Transverse colon (tissue), 3 donors: ENCODE measurements at regions not wholly inside any gene's neighbourhood (a gene's known extent, or its start where the extent isn't known, plus 50 kb on each side); places are given as distances from the start of the nearest gene placed in this dataset.

Experiments
- POLR2A ChIP-seq: fragments of 450-650 bp; IDR thresholded peaks from one replicate; pipeline ENCODE4 v1.6.1; 2016; ENCODE audit warnings: antibody characterized with exemption, mild to moderate bottlenecking, moderate library complexity
- TF ChIP-seq, protein P1 (sequence below), 5 experiments: fragments of 200-600 bp in 3 of 5; fragments of 450-650 bp in 2 of 5; sonication (generic) in 3 of 5; IDR thresholded peaks; 1 replicate in 2 of 5; 2 replicates in 3 of 5; pipeline ENCODE4 v1.5.1; 2016 to 2017; ENCODE audit warnings: antibody characterized with exemption in 5 of 5, inconsistent platforms in 3 of 5, mild to moderate bottlenecking in 2 of 5, moderate library complexity in 1 of 5

DNA sequence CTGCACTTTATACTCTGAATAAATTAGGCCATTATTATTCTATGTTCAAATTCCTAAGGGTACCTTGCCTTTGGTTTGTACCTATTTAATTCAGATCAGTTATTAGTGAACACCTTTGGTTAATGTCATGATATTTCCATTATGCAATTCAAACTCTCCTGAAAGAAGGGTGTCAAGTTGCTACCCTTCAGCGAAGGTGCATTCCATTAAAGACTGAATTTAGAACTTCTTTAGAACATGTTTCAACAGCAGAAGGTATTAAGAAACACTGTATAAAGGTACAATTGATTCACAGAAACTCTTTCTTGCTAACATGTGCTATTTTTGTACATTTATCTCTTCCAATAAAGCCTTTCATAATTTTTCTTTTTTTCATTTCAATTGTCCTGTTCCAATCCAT lies 1545.4 kb upstream of the PCDH10 start:
- TF ChIP-seq, protein P1, sequence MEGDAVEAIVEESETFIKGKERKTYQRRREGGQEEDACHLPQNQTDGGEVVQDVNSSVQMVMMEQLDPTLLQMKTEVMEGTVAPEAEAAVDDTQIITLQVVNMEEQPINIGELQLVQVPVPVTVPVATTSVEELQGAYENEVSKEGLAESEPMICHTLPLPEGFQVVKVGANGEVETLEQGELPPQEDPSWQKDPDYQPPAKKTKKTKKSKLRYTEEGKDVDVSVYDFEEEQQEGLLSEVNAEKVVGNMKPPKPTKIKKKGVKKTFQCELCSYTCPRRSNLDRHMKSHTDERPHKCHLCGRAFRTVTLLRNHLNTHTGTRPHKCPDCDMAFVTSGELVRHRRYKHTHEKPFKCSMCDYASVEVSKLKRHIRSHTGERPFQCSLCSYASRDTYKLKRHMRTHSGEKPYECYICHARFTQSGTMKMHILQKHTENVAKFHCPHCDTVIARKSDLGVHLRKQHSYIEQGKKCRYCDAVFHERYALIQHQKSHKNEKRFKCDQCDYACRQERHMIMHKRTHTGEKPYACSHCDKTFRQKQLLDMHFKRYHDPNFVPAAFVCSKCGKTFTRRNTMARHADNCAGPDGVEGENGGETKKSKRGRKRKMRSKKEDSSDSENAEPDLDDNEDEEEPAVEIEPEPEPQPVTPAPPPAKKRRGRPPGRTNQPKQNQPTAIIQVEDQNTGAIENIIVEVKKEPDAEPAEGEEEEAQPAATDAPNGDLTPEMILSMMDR (IDR thresholded peaks at IDR 0.05) = no peak
- no peak for TF ChIP-seq POLR2A
